Activated T-cell treated with anti-CD3 and anti-CD28 coated beads for 4 hours (primary cell): ENCODE measurements at regions not wholly inside any gene's neighbourhood (a gene's known extent, or its start where the extent isn't known, plus 50 kb on each side); places are given as distances from the start of the nearest gene placed in this dataset.
"Not testable (repeated sequence)": the region's sequence is repeated elsewhere in the genome, so short reads cannot be mapped to it uniquely, and the experiment has no call there.

Experiments
- DNase-seq: peaks from one replicate; pipeline ENCODE4 v3.0.0-alpha.2; 2020

- DNase-seq = no peak
These were observed 120.3 kb downstream of the TUBA3C start for GRCh38 chr13:19061278-19061677.

- DNase-seq = no peak
These were observed 121.2 kb downstream of the TUBA3C start for GRCh38 chr13:19060311-19061002.

- no peak for DNase-seq
These were observed 122.4 kb downstream of the TUBA3C start for GRCh38 chr13:19059016-19059780.

GRCh38 chr13:19058566-19058965 is 123.1 kb downstream of the TUBA3C start:
- DNase-seq = no peak

- no peak for DNase-seq
These were observed 123.9 kb downstream of the TUBA3C start for GRCh38 chr13:19057588-19058340.

- DNase-seq = no peak
These were observed 124.6 kb downstream of the TUBA3C start for GRCh38 chr13:19056984-19057490.

DNA sequence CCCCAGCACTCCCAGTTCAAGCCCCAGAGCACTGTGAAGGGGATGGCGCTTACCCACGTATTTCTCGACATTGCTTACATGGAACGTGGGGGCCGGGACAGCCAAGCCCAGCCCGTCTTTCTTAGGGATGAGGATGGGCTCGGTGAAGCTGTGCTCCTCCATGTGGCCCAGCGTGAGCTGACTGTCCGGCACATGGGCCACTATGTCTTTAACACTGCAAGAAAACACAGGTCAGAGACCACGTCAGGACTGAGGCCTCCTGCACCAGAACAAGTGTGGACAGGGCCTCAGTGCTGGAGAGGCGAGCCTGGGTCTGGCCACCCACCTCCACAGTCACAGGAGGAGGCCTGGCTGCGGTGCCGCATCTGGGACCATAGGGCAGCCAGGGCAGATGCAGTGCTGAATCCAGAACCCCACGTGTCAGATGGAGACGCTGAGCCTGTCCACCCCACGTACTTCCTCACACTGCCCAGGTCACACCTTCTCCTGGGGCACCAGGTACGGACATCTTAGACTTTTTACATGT is 125.2 kb downstream of the TUBA3C start:
- no peak for DNase-seq

DNA sequence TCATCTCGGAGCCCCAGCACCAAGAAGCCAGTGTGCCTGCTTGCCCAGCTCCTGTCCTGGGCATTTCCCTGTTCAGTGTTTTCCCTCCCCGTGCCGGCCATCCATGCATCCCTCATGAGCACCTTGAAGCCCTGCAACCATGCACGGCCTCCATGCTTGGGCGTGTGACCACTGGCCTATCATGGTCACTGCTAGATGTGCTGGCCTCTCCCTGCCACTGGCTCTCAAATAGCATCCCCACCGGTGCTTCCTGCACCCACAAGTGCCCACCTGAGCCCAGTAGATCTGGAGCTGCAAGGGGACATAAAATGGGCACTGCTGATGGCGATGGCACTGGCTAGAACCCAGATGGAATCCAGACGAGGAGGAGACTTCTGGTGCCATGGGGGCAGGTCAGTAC is 126.0 kb downstream of the TUBA3C start:
- DNase-seq = no peak

DNA sequence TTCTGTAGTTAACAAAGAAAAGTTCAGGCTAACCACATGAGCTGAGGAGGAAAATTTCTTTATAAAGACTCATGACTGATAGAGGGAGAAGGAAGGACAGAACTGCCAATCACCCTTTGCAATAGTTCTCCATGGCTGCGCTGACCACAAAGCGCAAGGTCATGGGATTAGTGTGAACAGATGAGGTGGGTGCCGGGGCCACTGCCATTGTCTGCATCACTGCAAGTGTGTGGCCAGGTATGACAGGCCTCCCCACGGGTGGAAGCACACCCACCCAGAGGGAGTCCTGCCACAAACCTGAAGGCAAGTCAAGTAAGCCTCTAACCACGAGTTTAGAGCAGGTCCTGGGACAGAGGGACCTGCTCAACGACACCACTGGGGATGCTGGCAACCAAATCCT is 128.1 kb downstream of the TUBA3C start:
- DNase-seq = no peak

GRCh38 chr13:19052931-19053330 is 128.7 kb downstream of the TUBA3C start:
- no peak for DNase-seq

DNA sequence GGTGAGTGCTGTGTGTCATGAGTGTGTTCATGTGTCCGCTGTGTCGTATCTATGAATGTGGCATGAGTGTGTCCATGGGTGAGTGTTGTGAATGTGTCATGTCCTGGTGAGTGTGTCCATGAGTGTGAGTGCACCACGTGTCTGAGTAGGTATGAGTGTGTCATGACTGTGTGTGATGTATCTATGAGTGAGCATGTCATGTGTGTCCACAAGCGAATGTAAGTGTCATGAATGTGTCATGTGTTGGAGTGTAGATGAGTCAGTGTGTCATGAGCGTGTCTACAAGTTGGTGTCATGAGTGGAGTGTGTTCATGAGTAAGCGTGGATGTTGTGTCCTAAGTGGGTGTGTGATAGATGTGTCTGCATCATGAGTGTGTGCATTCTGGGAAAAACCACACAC is 129.4 kb downstream of the TUBA3C start:
- no peak for DNase-seq

GRCh38 chr13:19050901-19051300 is 130.7 kb downstream of the TUBA3C start:
- DNase-seq = no peak

DNA sequence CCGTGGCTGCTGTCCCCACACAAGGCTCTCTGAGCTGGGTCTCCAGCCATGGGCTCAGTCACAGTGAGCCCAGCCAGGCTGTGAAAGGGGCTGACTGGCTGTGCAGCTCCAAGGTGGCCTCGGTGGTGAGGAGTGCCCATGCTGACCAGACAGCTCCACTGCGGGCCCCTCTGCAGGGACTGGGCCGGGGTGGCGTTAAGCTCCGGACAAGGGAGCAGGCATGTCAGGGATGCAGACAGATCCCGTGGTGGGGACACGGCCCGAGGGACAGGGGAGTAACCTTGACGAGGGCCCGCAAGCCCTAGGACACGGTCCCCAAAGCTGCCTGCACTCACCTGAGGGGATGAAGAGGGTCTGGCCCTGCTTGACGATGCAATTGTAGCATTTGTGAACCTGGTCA is 132.0 kb downstream of the TUBA3C start:
- not testable (repeated sequence) for DNase-seq

DNA sequence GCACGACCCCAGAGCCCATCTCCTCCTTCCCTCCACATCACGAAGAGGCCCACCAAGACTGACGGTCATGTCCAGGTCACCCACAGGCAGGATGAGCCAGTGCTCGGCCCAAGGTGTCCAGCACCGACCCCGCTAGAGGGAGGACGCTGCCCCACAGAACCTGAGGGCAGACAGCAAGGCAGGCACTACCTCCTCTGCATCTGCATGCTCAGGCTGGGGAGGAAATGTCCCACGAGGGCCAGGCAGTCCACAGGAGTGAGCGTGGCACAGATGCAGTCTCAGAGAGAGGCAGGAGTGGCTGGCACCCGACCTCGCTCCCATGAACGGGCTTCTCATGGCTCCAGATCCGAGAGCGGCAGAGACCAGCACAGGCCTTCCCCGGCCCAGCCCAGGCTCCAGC is 133.2 kb downstream of the TUBA3C start:
- no peak for DNase-seq

- no peak for DNase-seq
These were observed 158.5 kb downstream of the TUBA3C start for GRCh38 chr13:19023115-19023514.

DNA sequence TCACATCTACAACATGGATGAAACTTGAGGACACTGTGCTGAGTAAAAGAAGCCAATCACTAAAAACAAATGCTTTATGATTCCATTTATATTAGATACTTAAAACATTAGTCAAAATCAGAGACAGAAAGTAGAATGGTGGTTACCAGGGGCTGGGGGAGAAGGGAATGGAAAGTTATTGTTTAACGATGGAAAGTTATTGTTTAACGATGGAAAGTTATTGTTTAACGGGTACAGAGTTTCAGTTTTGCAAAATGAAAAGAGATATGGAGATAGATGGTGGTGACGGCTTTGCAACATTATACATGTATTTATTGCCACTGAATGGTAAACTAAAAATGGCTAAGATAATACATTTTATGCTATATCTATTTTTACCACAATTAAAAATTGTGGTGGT is 160.6 kb downstream of the TUBA3C start:
- DNase-seq = no peak

DNA sequence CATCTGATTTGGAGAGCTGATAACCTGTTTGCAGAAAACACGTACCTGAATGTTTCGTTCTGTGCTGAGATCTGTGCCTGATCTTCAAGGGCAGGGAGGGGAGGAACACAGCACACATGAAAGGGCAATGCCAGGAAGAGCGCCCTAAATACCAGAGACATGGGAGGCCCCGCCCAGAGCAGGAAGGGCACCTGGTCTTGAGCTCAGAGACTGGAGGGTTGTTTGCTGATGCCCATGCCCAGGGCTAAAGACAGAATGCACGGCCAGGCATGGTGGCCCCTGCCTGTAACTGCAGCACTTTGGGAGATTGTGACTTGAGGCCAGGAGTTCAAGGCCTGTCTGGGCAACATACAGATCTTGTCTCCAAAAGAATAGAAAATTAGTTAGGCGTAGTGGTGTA is 183.2 kb downstream of the TUBA3C start:
- no peak for DNase-seq

GRCh38 chr13:18996627-18997051 is 185.0 kb downstream of the TUBA3C start:
- no peak for DNase-seq

DNA sequence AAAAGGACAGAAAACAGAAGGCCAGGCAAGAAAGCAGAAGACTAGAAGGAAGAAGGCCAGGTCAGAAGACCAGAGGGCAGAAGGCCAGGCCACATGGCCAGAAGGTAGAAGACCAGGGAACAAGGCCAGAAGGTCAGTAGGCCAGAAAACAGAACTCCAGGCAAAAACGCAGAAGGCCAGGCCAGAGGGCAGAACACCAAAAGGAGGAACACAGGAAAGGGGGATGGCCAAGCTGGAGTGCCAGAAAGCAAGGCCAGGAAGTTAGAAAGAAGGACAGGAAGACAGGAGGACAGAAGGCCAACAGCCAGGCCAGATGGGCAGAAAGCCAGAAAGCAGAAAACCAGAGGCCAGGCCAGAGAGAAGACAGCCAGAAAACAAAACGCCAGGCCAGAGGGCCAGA is 185.4 kb downstream of the TUBA3C start:
- DNase-seq = no peak

GRCh38 chr13:18995259-18995873 is 186.3 kb downstream of the TUBA3C start:
- no peak for DNase-seq

- no peak for DNase-seq
These were observed 187.6 kb downstream of the TUBA3C start for GRCh38 chr13:18993884-18994660.

GRCh38 chr13:18992791-18993190 is 188.8 kb downstream of the TUBA3C start:
- DNase-seq = no peak
